PC-3 (cell line): ENCODE measurements at regions not wholly inside any gene's neighbourhood (a gene's known extent, or its start where the extent isn't known, plus 50 kb on each side); places are given as distances from the start of the nearest gene placed in this dataset.

Source experiments
- ATAC-seq: fragments of 200-7000 bp; cut with Tn5 transposase; 2 replicates; pipeline ENCODE4 v1.9.1; 2020; ENCODE audit warnings: mild to moderate bottlenecking, moderate library complexity
- BruUV-seq: library from RNA; stranded (reverse); fragments of 400-500 nt; replicated peaks from 2 replicates; lab custom pipeline; 2021; lab: Mats Ljungman, UMichigan
- CTCF ChIA-PET: fragments of 300-600 bp; sonication (Branson Sonifier 250); formaldehyde crosslinking; loops from one replicate; lab custom pipeline; 2022; ENCODE audit warnings: antibody characterized with exemption; lab: Charles Lee
- POLR2A ChIA-PET: fragments of 300-600 bp; sonication (Branson Sonifier 250); formaldehyde crosslinking; loops from one replicate; lab custom pipeline; 2022; ENCODE audit warnings: antibody characterized with exemption; ENCODE audit not compliant: unreplicated experiment; lab: Charles Lee
- DNase-seq: peaks from one replicate; pipeline ENCODE4 v3.0.0-alpha.2; 2015
- H2AFZ ChIP-seq: fragments of 300-600 bp; sonication (generic); 2 replicates; pipeline ENCODE4 v1.6.0; 2016; ENCODE audit warnings: antibody characterized with exemption, low read length
- H3F3A ChIP-seq: fragments of 300-600 bp; sonication (generic); one replicate; pipeline ENCODE4 v1.6.0; 2017; ENCODE audit warnings: antibody characterized with exemption, low read length, control low read depth, mild to moderate bottlenecking; ENCODE audit not compliant: unreplicated experiment
- H3K27ac ChIP-seq: fragments of 300-600 bp; sonication (generic); 2 replicates; pipeline ENCODE4 v1.5.1; 2016; ENCODE audit warnings: mild to moderate bottlenecking, low read length
- H3K27me3 ChIP-seq: fragments of 300-600 bp; sonication (generic); 2 replicates; pipeline ENCODE4 v1.6.1; 2016; ENCODE audit warnings: low read length, mixed read lengths
- H3K36me3 ChIP-seq: fragments of 300-600 bp; sonication (generic); 2 replicates; pipeline ENCODE4 v1.6.1; 2016; ENCODE audit warnings: low read depth, mixed run types, low read length, mixed read lengths
- H3K4me1 ChIP-seq: fragments of 300-600 bp; sonication (generic); 2 replicates; pipeline ENCODE4 v1.5.1; 2016; ENCODE audit warnings: low read length; ENCODE audit not compliant: insufficient read depth
- H3K4me2 ChIP-seq: fragments of 300-600 bp; sonication (generic); 2 replicates; pipeline ENCODE4 v1.6.0; 2016; ENCODE audit warnings: low read length
- H3K4me3 ChIP-seq: fragments of 300-600 bp; sonication (generic); 2 replicates; pipeline ENCODE4 v1.5.1; 2016; ENCODE audit warnings: mild to moderate bottlenecking, low read length, mixed read lengths
- H3K79me2 ChIP-seq: fragments of 300-600 bp; sonication (generic); 2 replicates; pipeline ENCODE4 v1.6.1; 2017; ENCODE audit warnings: low read length, mixed read lengths
- H3K9ac ChIP-seq: fragments of 300-600 bp; sonication (generic); 2 replicates; pipeline ENCODE4 v1.6.0; 2016; ENCODE audit warnings: mild to moderate bottlenecking, low read length
- H3K9me2 ChIP-seq: fragments of 300-600 bp; sonication (generic); replicated peaks from 2 replicates; pipeline ENCODE4 v1.6.1; 2016; ENCODE audit warnings: mixed run types, low read length, mixed read lengths
- H3K9me3 ChIP-seq: fragments of 300-600 bp; sonication (generic); 2 replicates; pipeline ENCODE4 v1.6.1; 2016; ENCODE audit warnings: low read length, mixed read lengths
- H4K20me1 ChIP-seq: fragments of 300-600 bp; sonication (generic); 2 replicates; pipeline ENCODE4 v1.6.1; 2016; ENCODE audit warnings: low read length, mixed read lengths
- CTCF ChIP-seq: fragments of 300-600 bp; sonication (generic); conservative IDR thresholded peaks from 2 replicates; pipeline ENCODE4 v1.5.1; 2017; ENCODE audit warnings: antibody characterized with exemption, low read depth, mild to moderate bottlenecking, low read length
- EZH2 ChIP-seq: fragments of 300-600 bp; sonication (generic); IDR thresholded peaks from one replicate; pipeline ENCODE4 v1.6.1; 2017; ENCODE audit warnings: antibody characterized with exemption, mild to moderate bottlenecking, low read length; ENCODE audit not compliant: unreplicated experiment
- EZH2phosphoT487 ChIP-seq: fragments of 300-600 bp; sonication (generic); IDR thresholded peaks from 2 replicates; pipeline ENCODE4 v1.6.1; 2018; ENCODE audit warnings: mild to moderate bottlenecking, antibody characterized with exemption, low read length, borderline replicate concordance
- intact Hi-C: fragments of 100-400 bp; cut with micrococcal nuclease; formaldehyde crosslinking; loops from 2 replicates; pipeline ENCODE4 v1.9.0; 2023

- no peaks in the 10 kb centered on the region for H3K27me3 ChIP-seq
- H3K9me2 ChIP-seq, result no peaks in the 10 kb centered on the region
- H3K4me3 ChIP-seq, result no peak overlapping the region
- no peak overlapping the region for H3K27ac ChIP-seq
- H3K4me1 ChIP-seq, result peaks cover 13% of the 10 kb centered on the region
- TF ChIP-seq CTCF, result no peak
- TF ChIP-seq EZH2, result no peak
- TF ChIP-seq EZH2phosphoT487, result no peak
- no peaks in the 10 kb centered on the region for H3K36me3 ChIP-seq
- no peak overlapping the region for H3K4me2 ChIP-seq
- BruUV-seq, result no TSS peak
- no peak overlapping the region for H2AFZ ChIP-seq
- H3F3A ChIP-seq, result peaks cover 4% of the 10 kb centered on the region
- no peak for DNase-seq
- no peaks in the 10 kb centered on the region for H3K9me3 ChIP-seq
- CTCF ChIA-PET, result interaction anchor here (0.7 kb wide), 2 partner anchors 126 to 127 kb away, joined by 7 to 8 read pairs; no protein-coding TSS in a partner anchor
- H3K79me2 ChIP-seq, result no peaks in the 10 kb centered on the region
- POLR2A ChIA-PET, result interaction anchor here (0.6 to 1.0 kb wide), 3 partner anchors 42 to 1703 kb away, joined by 3 to 20 read pairs (median 4); no protein-coding TSS in a partner anchor
- ATAC-seq, result no peak
- H4K20me1 ChIP-seq, result no peaks in the 10 kb centered on the region
- H3K9ac ChIP-seq, result no peak overlapping the region
- intact Hi-C loops, result no loop called here
Observed at GRCh38 chr17:78291944-78292910, 60.8 kb downstream of the TMEM235 start.

- POLR2A ChIA-PET, result no interaction called here
- Histone ChIP-seq H3K4me1 (peaks cover 13% of the 10 kb centered on the region), H3K9me2 (no peaks in the 10 kb centered on the region), H2AFZ (no peak overlapping the region), H3K27ac (no peak overlapping the region), H3K9me3 (no peaks in the 10 kb centered on the region), H3K79me2 (no peaks in the 10 kb centered on the region), H3K36me3 (no peaks in the 10 kb centered on the region), H3F3A (peaks cover 4% of the 10 kb centered on the region), H4K20me1 (no peaks in the 10 kb centered on the region), H3K4me2 (no peak overlapping the region), H3K4me3 (no peak overlapping the region), H3K27me3 (no peaks in the 10 kb centered on the region), H3K9ac (no peak overlapping the region)
- ATAC-seq (no peak), DNase-seq (no peak)
- no peak for TF ChIP-seq EZH2
- no TSS peak for BruUV-seq
- CTCF ChIA-PET, result interaction anchor here (1.1 kb wide), 1 partner anchor 40 kb away, joined by 3 read pairs; no protein-coding TSS in a partner anchor
- intact Hi-C loops, result no loop called here
Observed at GRCh38 chr17:78290721-78291120, 59.3 kb downstream of the TMEM235 start.
